IMR-90 (cell line): ENCODE measurements at regions not wholly inside any gene's neighbourhood (a gene's known extent, or its start where the extent isn't known, plus 50 kb on each side); places are given as distances from the start of the nearest gene placed in this dataset.

ENCODE experiments used
- ATAC-seq: fragments of 200-7000 bp; cut with Tn5 transposase; 2 replicates; pipeline ENCODE4 v1.9.1; 2020; ENCODE audit warnings: low read depth, mild to moderate bottlenecking, moderate library complexity
- BruUV-seq: library from RNA; stranded (reverse); fragments of 400-500 nt; replicated peaks from 2 replicates; lab custom pipeline; 2021; lab: Mats Ljungman, UMichigan
- CTCF ChIA-PET: fragments of 300-600 bp; formaldehyde crosslinking; extraction: SDS; loops from one replicate; lab custom pipeline; 2021; ENCODE audit warnings: antibody characterized with exemption; lab: Yijun Ruan, JAX
- POLR2A ChIA-PET: fragments of 300-600 bp; sonication (Branson Sonifier 250); formaldehyde crosslinking; loops from one replicate; lab custom pipeline; 2022; ENCODE audit warnings: antibody characterized with exemption; ENCODE audit not compliant: unreplicated experiment; lab: Charles Lee
- DNase-seq: peaks from one replicate; pipeline ENCODE4 v3.0.0; 2013
- H2AFZ ChIP-seq: replicated peaks from 2 replicates; pipeline ENCODE3; 2013; ENCODE audit warnings: low read length, mild to moderate bottlenecking; ENCODE audit not compliant: poor library complexity
- H2AK5ac ChIP-seq: 2 replicates; pipeline ENCODE4 v1.6.1; 2013; ENCODE audit warnings: low read depth, low read length, inconsistent platforms
- H2AK9ac ChIP-seq: replicated peaks from 2 replicates; pipeline ENCODE3; 2013; ENCODE audit warnings: mild to moderate bottlenecking, low read depth, low read length, moderate library complexity; ENCODE audit not compliant: poor library complexity
- H2BK120ac ChIP-seq: 2 replicates; pipeline ENCODE4 v1.6.1; 2013; ENCODE audit warnings: low read depth, low read length, inconsistent platforms
- H2BK15ac ChIP-seq: 3 replicates; pipeline ENCODE4 v1.6.1; 2013; ENCODE audit warnings: low read depth, low read length, inconsistent platforms
- H2BK20ac ChIP-seq: 2 replicates; pipeline ENCODE4 v1.6.1; 2013; ENCODE audit warnings: low read depth, mild to moderate bottlenecking, inconsistent platforms, low read length, moderate library complexity
- H2BK5ac ChIP-seq: 2 replicates; pipeline ENCODE4 v1.6.1; 2013; ENCODE audit warnings: mild to moderate bottlenecking, low read depth, low read length, inconsistent platforms; ENCODE audit not compliant: poor library complexity, severe bottlenecking
- H3K14ac ChIP-seq: replicated peaks from 2 replicates; pipeline ENCODE4 v1.6.1; 2013; ENCODE audit warnings: low read depth, low read length, inconsistent platforms
- H3K18ac ChIP-seq: 2 replicates; pipeline ENCODE4 v1.6.1; 2013; ENCODE audit warnings: low read depth, low read length, control low read depth
- H3K23ac ChIP-seq: 2 replicates; pipeline ENCODE4 v1.6.1; 2013; ENCODE audit warnings: low read depth, low read length, inconsistent platforms
- H3K27ac ChIP-seq: 2 replicates; pipeline ENCODE4 v1.5.1; 2013; ENCODE audit warnings: mild to moderate bottlenecking, control low read depth, low read length; ENCODE audit not compliant: insufficient read depth
- H3K27me3 ChIP-seq: 2 replicates; pipeline ENCODE4 v1.6.1; 2013; ENCODE audit warnings: low read length; ENCODE audit not compliant: control insufficient read depth, insufficient read depth
- H3K36me3 ChIP-seq: 2 replicates; pipeline ENCODE4 v1.6.1; 2013; ENCODE audit warnings: low read length, mixed read lengths; ENCODE audit not compliant: control insufficient read depth, insufficient read depth
- H3K4ac ChIP-seq: 2 replicates; pipeline ENCODE4 v1.6.1; 2013; ENCODE audit warnings: low read depth, low read length, inconsistent platforms
- H3K4me1 ChIP-seq: 2 replicates; pipeline ENCODE4 v1.6.1; 2013; ENCODE audit warnings: low read length, mixed read lengths; ENCODE audit not compliant: control insufficient read depth, insufficient read depth
- H3K4me2 ChIP-seq: 2 replicates; pipeline ENCODE4 v1.6.1; 2013; ENCODE audit warnings: low read depth, mild to moderate bottlenecking, control low read depth, low read length, moderate library complexity
- H3K4me3 ChIP-seq: 2 replicates; pipeline ENCODE4 v1.5.1; 2013; ENCODE audit warnings: low read depth, mild to moderate bottlenecking, control low read depth, low read length, moderate library complexity; ENCODE audit not compliant: insufficient read depth
- H3K56ac ChIP-seq: 2 replicates; pipeline ENCODE4 v1.6.1; 2013; ENCODE audit warnings: low read length, inconsistent platforms; ENCODE audit not compliant: insufficient read depth; ENCODE audit errors: extremely low read depth
- H3K79me1 ChIP-seq, 2 experiments: 2 replicates each; pipeline ENCODE4 v1.6.1; 2013; ENCODE audit warnings: low read length in 2 of 2, inconsistent platforms in 1 of 2, low read depth in 1 of 2
- H3K9ac ChIP-seq: 2 replicates; pipeline ENCODE4 v1.6.1; 2013; ENCODE audit warnings: low read depth, low read length, control low read depth
- H3K9me1 ChIP-seq: 2 replicates; pipeline ENCODE4 v1.6.1; 2013; ENCODE audit warnings: low read length, inconsistent platforms; ENCODE audit not compliant: insufficient read depth
- H3K9me3 ChIP-seq: 2 replicates; pipeline ENCODE4 v1.6.1; 2013; ENCODE audit warnings: low read length; ENCODE audit not compliant: control insufficient read depth, insufficient read depth
- H4K20me1 ChIP-seq: 2 replicates; pipeline ENCODE4 v1.6.1; 2013; ENCODE audit warnings: low read length, inconsistent platforms; ENCODE audit not compliant: insufficient read depth
- H4K5ac ChIP-seq: 2 replicates; pipeline ENCODE4 v1.6.1; 2013; ENCODE audit warnings: mild to moderate bottlenecking, low read depth, low read length, control low read depth
- H4K8ac ChIP-seq, 2 experiments: 2 replicates each; pipeline ENCODE4 v1.6.1; 2013; ENCODE audit warnings: low read depth in 2 of 2, low read length in 2 of 2, control low read depth in 1 of 2, inconsistent platforms in 1 of 2
- H4K91ac ChIP-seq: 2 replicates; pipeline ENCODE4 v1.6.1; 2013; ENCODE audit warnings: low read depth, low read length, inconsistent platforms; ENCODE audit not compliant: insufficient read depth
- POLR2A ChIP-seq: IDR thresholded peaks from 2 replicates; pipeline ENCODE4 v1.6.1; 2012; ENCODE audit warnings: mild to moderate bottlenecking, low read depth, low read length
- WGBS, 2 experiments: methylation state at CpG; one replicate each; pipeline versions ENCODE4 v1.1.5 to v1.1.7; 2013; ENCODE audit warnings: missing lambda C conversion rate in 2 of 2; ENCODE audit not compliant: insufficient read length in 1 of 2; ENCODE audit errors: extremely low coverage in 2 of 2; 5-methylcytosine and 5-hydroxymethylcytosine counted together
- dilution Hi-C: fragments of 300-500 bp; cut with HindIII; formaldehyde crosslinking; loops from one replicate; pipeline ENCODE4 v1.14.3; 2018; ENCODE audit warnings: low sequenced_read_pairs; ENCODE audit not compliant: unreplicated experiment
- in situ Hi-C: fragments of 300-500 bp; cut with MboI; formaldehyde crosslinking; loops from 3 replicates; pipeline ENCODE4 v1.14.3; 2019; ENCODE audit warnings: low sequenced_read_pairs, inconsistent platforms, mixed read lengths
- intact Hi-C: fragments of 100-400 bp; cut with micrococcal nuclease; formaldehyde crosslinking; loops from 2 replicates; pipeline ENCODE4 v1.10.0; 2022
- TF ChIP-seq, protein P1 (sequence below): fragments of 150-350 bp; IDR thresholded peaks from 2 replicates; pipeline ENCODE4 v1.6.1; 2016; ENCODE audit warnings: low read depth, mild to moderate bottlenecking, low read length, moderate library complexity, borderline replicate concordance

DNA sequence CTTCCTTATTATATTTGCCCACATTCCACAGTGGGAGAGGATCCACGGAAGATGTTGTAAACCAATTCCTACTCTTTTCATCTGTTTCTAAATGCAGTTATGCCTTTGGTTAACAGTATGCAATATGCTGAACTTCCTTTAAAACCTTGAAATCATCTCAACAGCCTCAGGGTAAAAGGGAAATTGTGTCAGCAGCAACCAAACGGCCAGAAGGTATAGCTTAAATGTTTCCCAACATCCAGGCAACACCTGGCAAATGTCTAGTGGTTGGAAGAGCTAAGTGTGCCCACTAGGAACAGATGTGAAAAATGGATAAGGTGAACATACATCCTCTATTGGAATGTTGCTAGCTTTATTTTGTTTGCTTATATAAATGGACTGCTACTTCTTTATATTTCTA is 164.8 kb downstream of the FAXC start:
- Histone ChIP-seq H3K56ac (no peak overlapping the region), H2BK120ac (no peak overlapping the region), H3K18ac (no peak overlapping the region), H3K4me2 (no peak overlapping the region), H2BK15ac (no peak overlapping the region), H3K9me1 (no peaks in the 10 kb centered on the region), H2AK9ac (no peak overlapping the region), H4K5ac (no peak overlapping the region), H3K4me3 (no peak overlapping the region), H3K23ac (no peak overlapping the region), H3K27ac (no peak overlapping the region), H3K4me1 (no peaks in the 10 kb centered on the region), H3K36me3 (no peaks in the 10 kb centered on the region), H2AFZ (no peak overlapping the region), H3K14ac (no peak overlapping the region), H3K4ac (no peak overlapping the region), H2AK5ac (no peak overlapping the region), H4K91ac (no peak overlapping the region), H4K8ac (no peak overlapping the region), H2BK5ac (no peak overlapping the region), H4K20me1 (no peaks in the 10 kb centered on the region), H3K9me3 (no peaks in the 10 kb centered on the region), H2BK20ac (no peak overlapping the region), H3K27me3 (no peaks in the 10 kb centered on the region), H3K9ac (no peak overlapping the region), H3K79me1 (no peaks in the 10 kb centered on the region)
- no peak for ATAC-seq
- CTCF ChIA-PET = no interaction called here
- no CpG with 5 or more reads among the region's 2 CpGs for WGBS, 2 experiments
- no peak for DNase-seq
- in situ Hi-C loops (no loop called here), intact Hi-C loops (no loop called here), dilution Hi-C loops (no loop called here)
- BruUV-seq = no TSS peak
- TF ChIP-seq POLR2A = no peak
- TF ChIP-seq, protein P1, sequence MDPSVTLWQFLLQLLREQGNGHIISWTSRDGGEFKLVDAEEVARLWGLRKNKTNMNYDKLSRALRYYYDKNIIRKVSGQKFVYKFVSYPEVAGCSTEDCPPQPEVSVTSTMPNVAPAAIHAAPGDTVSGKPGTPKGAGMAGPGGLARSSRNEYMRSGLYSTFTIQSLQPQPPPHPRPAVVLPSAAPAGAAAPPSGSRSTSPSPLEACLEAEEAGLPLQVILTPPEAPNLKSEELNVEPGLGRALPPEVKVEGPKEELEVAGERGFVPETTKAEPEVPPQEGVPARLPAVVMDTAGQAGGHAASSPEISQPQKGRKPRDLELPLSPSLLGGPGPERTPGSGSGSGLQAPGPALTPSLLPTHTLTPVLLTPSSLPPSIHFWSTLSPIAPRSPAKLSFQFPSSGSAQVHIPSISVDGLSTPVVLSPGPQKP = no peak
- POLR2A ChIA-PET = no interaction called here
